ENCODE measurements at regions not wholly inside any gene's neighbourhood (a gene's known extent, or its start where the extent isn't known, plus 50 kb on each side); places are given as distances from the start of the nearest gene placed in this dataset.

- ATAC-seq (replicated peaks in 1 of 4) (no peak), DNase-seq (no peak)
- peaks cover 0 to 6% (median 0%) of the 10 kb centered on the region in 3 donors for H3K9me3 Mint-ChIP-seq
- Histone ChIP-seq H3K4me3 (ENCODE audit: control insufficient read depth in 1 of 2, extremely low read depth in 1 of 2, low read length in 1 of 2) (no peak overlapping the region), H3K27ac (ENCODE audit: low read length) (no peak overlapping the region), H3K27me3 (replicated peaks in 1 of 2; ENCODE audit: control insufficient read depth in 2 of 2, extremely low read depth in 1 of 2, insufficient read depth in 2 of 2, low read length in 1 of 2) (no peaks in the 10 kb centered on the region), H3K36me3 (ENCODE audit: control insufficient read depth in 2 of 2, extremely low read depth in 1 of 2, insufficient read depth in 1 of 2, low read length in 1 of 2) (no peaks in the 10 kb centered on the region), H3K9me3 (no peaks in the 10 kb centered on the region), H3K4me1 (ENCODE audit: control insufficient read depth in 1 of 2, extremely low read depth in 1 of 2, insufficient read depth in 2 of 2, low read length in 2 of 2) (no peaks in the 10 kb centered on the region)
- H3K27ac Mint-ChIP-seq: no peak overlapping the region
- POLR2A ChIA-PET: no interaction called here
- no peaks in the 10 kb centered on the region for H3K27me3 Mint-ChIP-seq
- H3K36me3 Mint-ChIP-seq: no peaks in the 10 kb centered on the region
- peaks cover 3 to 12% (median 7%) of the 10 kb centered on the region in 3 donors for H3K4me1 Mint-ChIP-seq
- no peak overlapping the region for H3K4me3 Mint-ChIP-seq
- CTCF ChIA-PET: interaction anchor here in 1 of 2 donors (0.6 kb wide), 1 partner anchor 284 kb away, joined by 8 read pairs; no protein-coding TSS in a partner anchor
- no CpG with 5 or more reads among the region's 2 CpGs for WGBS (ENCODE audit: insufficient coverage)
Observed at GRCh38 chr9:7869340-7869739, 69.8 kb upstream of the DMAC1 start.

DNA sequence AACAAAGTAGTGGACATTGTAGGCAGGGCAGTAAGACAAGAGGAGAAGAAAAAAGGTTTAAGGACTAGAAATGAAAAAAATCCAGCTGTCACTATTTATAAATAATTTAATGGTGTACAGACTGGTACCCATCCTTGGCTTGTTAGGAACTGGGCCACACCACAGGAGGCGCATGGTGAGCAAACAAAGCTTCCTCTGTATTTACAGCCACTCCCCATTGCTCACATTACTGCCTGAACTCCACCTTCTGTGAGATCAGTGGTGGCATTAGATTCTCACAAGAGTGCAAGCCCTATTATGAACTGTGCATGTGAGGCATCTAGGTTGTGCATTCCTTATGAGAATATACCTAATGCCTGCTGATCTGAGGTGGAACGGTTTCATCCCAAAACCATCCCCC is 62.6 kb upstream of the DMAC1 start:
- H3K4me1 Mint-ChIP-seq: peaks cover 0 to 4% (median 0%) of the 10 kb centered on the region in 3 donors
- H3K4me3 ChIP-seq (ENCODE audit: control insufficient read depth in 1 of 2, extremely low read depth in 1 of 2, low read length in 1 of 2): no peak overlapping the region
- no peak overlapping the region for H3K4me3 Mint-ChIP-seq
- no peaks in the 10 kb centered on the region for H3K36me3 Mint-ChIP-seq
- H3K36me3 ChIP-seq (ENCODE audit: control insufficient read depth in 2 of 2, extremely low read depth in 1 of 2, insufficient read depth in 1 of 2, low read length in 1 of 2): no peaks in the 10 kb centered on the region
- ATAC-seq (replicated peaks in 1 of 4): no peak
- ChIA-PET CTCF (no interaction called here), POLR2A (no interaction called here)
- no peak overlapping the region for H3K27ac ChIP-seq (ENCODE audit: low read length)
- WGBS (ENCODE audit: insufficient coverage): no CpG with 5 or more reads among the region's 2 CpGs
- H3K27me3 ChIP-seq (replicated peaks in 1 of 2; ENCODE audit: control insufficient read depth in 2 of 2, extremely low read depth in 1 of 2, insufficient read depth in 2 of 2, low read length in 1 of 2): no peaks in the 10 kb centered on the region
- DNase-seq: no peak
- H3K9me3 Mint-ChIP-seq: peaks cover 0 to 6% (median 0%) of the 10 kb centered on the region in 3 donors
- H3K27me3 Mint-ChIP-seq: no peaks in the 10 kb centered on the region
- no peak overlapping the region for H3K27ac Mint-ChIP-seq
- no peaks in the 10 kb centered on the region for H3K4me1 ChIP-seq (ENCODE audit: control insufficient read depth in 1 of 2, extremely low read depth in 1 of 2, insufficient read depth in 2 of 2, low read length in 2 of 2)
- no peaks in the 10 kb centered on the region for H3K9me3 ChIP-seq

DNA sequence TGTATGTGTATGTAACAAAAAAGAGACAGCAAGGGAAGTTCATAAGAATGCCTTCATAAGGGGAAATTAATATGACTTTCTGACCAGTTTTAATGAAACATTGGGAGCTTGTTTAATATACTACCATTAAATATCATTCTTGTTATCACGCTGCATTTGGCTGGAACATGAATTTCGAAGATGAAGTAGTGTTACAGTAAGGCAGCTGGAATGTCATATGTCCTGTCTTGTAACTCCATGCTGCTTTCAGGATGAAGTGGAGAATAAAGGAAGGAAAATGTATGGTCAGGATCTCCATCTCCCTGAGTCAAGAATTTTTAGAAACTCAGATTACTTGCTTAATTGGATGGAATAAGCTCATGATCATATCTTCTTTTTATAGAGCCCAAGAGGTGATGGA is 61.5 kb upstream of the DMAC1 start:
- POLR2A ChIA-PET: no interaction called here
- H3K9me3 ChIP-seq: no peaks in the 10 kb centered on the region
- no peaks in the 10 kb centered on the region for H3K36me3 ChIP-seq (ENCODE audit: control insufficient read depth in 2 of 2, extremely low read depth in 1 of 2, insufficient read depth in 1 of 2, low read length in 1 of 2)
- no peaks in the 10 kb centered on the region for H3K4me1 ChIP-seq (ENCODE audit: control insufficient read depth in 1 of 2, extremely low read depth in 1 of 2, insufficient read depth in 2 of 2, low read length in 2 of 2)
- ATAC-seq (replicated peaks in 1 of 4): no peak
- WGBS (ENCODE audit: insufficient coverage): no CpG with 5 or more reads among the region's 2 CpGs
- H3K4me3 ChIP-seq (ENCODE audit: control insufficient read depth in 1 of 2, extremely low read depth in 1 of 2, low read length in 1 of 2): no peak overlapping the region
- CTCF ChIA-PET: no interaction called here
- Mint-ChIP-seq H3K4me3 (no peak overlapping the region), H3K9me3 (peaks cover 0 to 6% (median 0%) of the 10 kb centered on the region in 3 donors), H3K36me3 (no peaks in the 10 kb centered on the region), H3K4me1 (peaks cover 0 to 4% (median 0%) of the 10 kb centered on the region in 3 donors), H3K27ac (no peak overlapping the region), H3K27me3 (no peaks in the 10 kb centered on the region)
- no peak for DNase-seq
- no peak overlapping the region for H3K27ac ChIP-seq (ENCODE audit: low read length)
- no peaks in the 10 kb centered on the region for H3K27me3 ChIP-seq (replicated peaks in 1 of 2; ENCODE audit: control insufficient read depth in 2 of 2, extremely low read depth in 1 of 2, insufficient read depth in 2 of 2, low read length in 1 of 2)

DNA sequence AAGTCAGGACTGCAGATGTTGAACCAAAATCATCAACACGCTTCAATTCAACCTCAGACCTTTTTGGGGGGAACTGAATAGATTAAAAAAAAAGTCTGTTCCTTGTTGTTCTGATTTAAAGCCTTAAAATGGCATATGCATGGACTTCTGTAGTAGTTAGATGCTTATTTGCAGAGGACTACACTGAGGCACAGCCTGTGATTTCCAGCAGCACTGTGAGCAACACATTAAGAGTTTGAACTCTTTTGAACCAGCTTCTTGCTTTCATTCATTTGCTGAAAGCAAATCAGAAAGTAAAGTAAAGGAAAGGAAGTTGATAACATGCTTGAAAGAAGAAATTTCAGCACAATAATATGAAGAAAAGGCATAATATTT is 60.7 kb upstream of the DMAC1 start:
- Mint-ChIP-seq H3K9me3 (peaks cover 0 to 6% (median 0%) of the 10 kb centered on the region in 3 donors), H3K36me3 (no peaks in the 10 kb centered on the region), H3K27ac (no peak overlapping the region), H3K27me3 (no peaks in the 10 kb centered on the region), H3K4me3 (no peak overlapping the region), H3K4me1 (peaks cover 0 to 4% (median 0%) of the 10 kb centered on the region in 3 donors)
- ChIA-PET POLR2A (no interaction called here), CTCF (no interaction called here)
- H3K27me3 ChIP-seq (replicated peaks in 1 of 2; ENCODE audit: control insufficient read depth in 2 of 2, extremely low read depth in 1 of 2, insufficient read depth in 2 of 2, low read length in 1 of 2): no peaks in the 10 kb centered on the region
- H3K4me3 ChIP-seq (ENCODE audit: control insufficient read depth in 1 of 2, extremely low read depth in 1 of 2, low read length in 1 of 2): no peak overlapping the region
- H3K27ac ChIP-seq (ENCODE audit: low read length): no peak overlapping the region
- H3K36me3 ChIP-seq (ENCODE audit: control insufficient read depth in 2 of 2, extremely low read depth in 1 of 2, insufficient read depth in 1 of 2, low read length in 1 of 2): no peaks in the 10 kb centered on the region
- no peaks in the 10 kb centered on the region for H3K4me1 ChIP-seq (ENCODE audit: control insufficient read depth in 1 of 2, extremely low read depth in 1 of 2, insufficient read depth in 2 of 2, low read length in 2 of 2)
- no CpG with 5 or more reads among the region's 1 CpG for WGBS (ENCODE audit: insufficient coverage)
- DNase-seq (no peak), ATAC-seq (replicated peaks in 1 of 4) (no peak)
- H3K9me3 ChIP-seq: no peaks in the 10 kb centered on the region

- Mint-ChIP-seq H3K4me3 (no peak overlapping the region), H3K9me3 (peaks cover 0 to 1% (median 0%) of the 10 kb centered on the region in 3 donors), H3K4me1 (peaks cover 0 to 4% (median 0%) of the 10 kb centered on the region in 3 donors), H3K27me3 (no peaks in the 10 kb centered on the region), H3K36me3 (no peaks in the 10 kb centered on the region), H3K27ac (no peak overlapping the region)
- H3K36me3 ChIP-seq (ENCODE audit: control insufficient read depth in 2 of 2, extremely low read depth in 1 of 2, insufficient read depth in 1 of 2, low read length in 1 of 2): no peaks in the 10 kb centered on the region
- H3K4me1 ChIP-seq (ENCODE audit: control insufficient read depth in 1 of 2, extremely low read depth in 1 of 2, insufficient read depth in 2 of 2, low read length in 2 of 2): no peaks in the 10 kb centered on the region
- ATAC-seq (replicated peaks in 1 of 4) (no peak), DNase-seq (no peak)
- no peak overlapping the region for H3K4me3 ChIP-seq (ENCODE audit: control insufficient read depth in 1 of 2, extremely low read depth in 1 of 2, low read length in 1 of 2)
- ChIA-PET CTCF (no interaction called here), POLR2A (no interaction called here)
- H3K27ac ChIP-seq (ENCODE audit: low read length): no peak overlapping the region
- 100% methylated on average over 1 of the region's 3 CpGs for WGBS (ENCODE audit: insufficient coverage)
- no peaks in the 10 kb centered on the region for H3K27me3 ChIP-seq (replicated peaks in 1 of 2; ENCODE audit: control insufficient read depth in 2 of 2, extremely low read depth in 1 of 2, insufficient read depth in 2 of 2, low read length in 1 of 2)
- H3K9me3 ChIP-seq: no peaks in the 10 kb centered on the region
Observed at GRCh38 chr9:7859701-7860334, 60.2 kb upstream of the DMAC1 start.

DNA sequence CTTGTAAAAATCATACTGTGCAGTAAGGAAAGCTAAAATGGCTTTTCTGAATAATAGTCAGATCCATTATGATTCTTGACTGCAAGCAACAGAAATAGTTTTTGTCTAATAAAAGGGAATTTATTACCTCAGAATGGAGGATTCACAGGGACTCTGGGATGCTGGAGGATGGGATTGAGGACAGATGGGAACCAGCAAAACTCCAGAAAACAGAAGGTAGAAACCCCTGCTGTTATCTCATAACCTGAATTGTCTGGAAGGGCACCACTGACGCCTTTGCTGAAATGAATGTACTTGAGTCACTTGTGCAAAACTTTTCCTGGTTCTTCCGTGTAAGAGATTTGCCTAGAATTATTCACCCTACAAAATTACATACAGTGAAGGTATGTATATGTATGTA is 58.6 kb upstream of the DMAC1 start:
- WGBS (ENCODE audit: insufficient coverage): no CpG with 5 or more reads among the region's 2 CpGs
- no peak overlapping the region for H3K27ac Mint-ChIP-seq
- DNase-seq (no peak), ATAC-seq (replicated peaks in 1 of 4) (no peak)
- CTCF ChIA-PET: no interaction called here
- H3K27me3 Mint-ChIP-seq: no peaks in the 10 kb centered on the region
- no peaks in the 10 kb centered on the region for H3K9me3 Mint-ChIP-seq
- Histone ChIP-seq H3K27me3 (replicated peaks in 1 of 2; ENCODE audit: control insufficient read depth in 2 of 2, extremely low read depth in 1 of 2, insufficient read depth in 2 of 2, low read length in 1 of 2) (no peaks in the 10 kb centered on the region), H3K36me3 (ENCODE audit: control insufficient read depth in 2 of 2, extremely low read depth in 1 of 2, insufficient read depth in 1 of 2, low read length in 1 of 2) (no peaks in the 10 kb centered on the region), H3K4me3 (ENCODE audit: control insufficient read depth in 1 of 2, extremely low read depth in 1 of 2, low read length in 1 of 2) (no peak overlapping the region), H3K9me3 (no peaks in the 10 kb centered on the region), H3K27ac (ENCODE audit: low read length) (no peak overlapping the region), H3K4me1 (ENCODE audit: control insufficient read depth in 1 of 2, extremely low read depth in 1 of 2, insufficient read depth in 2 of 2, low read length in 2 of 2) (no peaks in the 10 kb centered on the region)
- POLR2A ChIA-PET: no interaction called here
- no peak overlapping the region for H3K4me3 Mint-ChIP-seq
- H3K4me1 Mint-ChIP-seq: peaks cover 0 to 4% (median 0%) of the 10 kb centered on the region in 3 donors
- no peaks in the 10 kb centered on the region for H3K36me3 Mint-ChIP-seq

DNA sequence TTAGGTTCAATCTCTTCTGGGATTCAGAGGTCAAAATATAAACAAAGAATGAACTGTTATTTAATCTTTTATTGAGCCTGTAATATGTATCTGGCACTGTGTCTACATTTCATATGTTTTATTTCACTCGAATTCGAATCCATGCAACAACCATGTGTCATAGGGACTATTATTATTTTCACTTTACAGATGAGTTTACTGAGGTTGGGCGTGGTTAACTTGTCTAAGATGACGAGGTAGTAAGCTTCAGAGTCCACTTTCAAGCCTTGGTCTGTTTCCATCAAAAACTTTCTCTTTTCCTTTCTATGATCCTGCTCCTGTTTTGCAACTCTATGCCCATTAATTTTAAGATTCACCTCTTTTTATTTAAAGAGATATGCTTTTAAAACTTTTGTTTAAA is 55.2 kb upstream of the DMAC1 start:
- POLR2A ChIA-PET: no interaction called here
- Mint-ChIP-seq H3K9me3 (no peaks in the 10 kb centered on the region), H3K36me3 (no peaks in the 10 kb centered on the region), H3K27me3 (no peaks in the 10 kb centered on the region), H3K27ac (no peak overlapping the region), H3K4me3 (no peak overlapping the region), H3K4me1 (no peaks in the 10 kb centered on the region)
- CTCF ChIA-PET: no interaction called here
- ATAC-seq (replicated peaks in 1 of 4) (no peak), DNase-seq (no peak)
- Histone ChIP-seq H3K27me3 (replicated peaks in 1 of 2; ENCODE audit: control insufficient read depth in 2 of 2, extremely low read depth in 1 of 2, insufficient read depth in 2 of 2, low read length in 1 of 2) (no peaks in the 10 kb centered on the region), H3K4me3 (ENCODE audit: control insufficient read depth in 1 of 2, extremely low read depth in 1 of 2, low read length in 1 of 2) (no peak overlapping the region), H3K9me3 (no peaks in the 10 kb centered on the region), H3K27ac (ENCODE audit: low read length) (no peak overlapping the region), H3K36me3 (ENCODE audit: control insufficient read depth in 2 of 2, extremely low read depth in 1 of 2, insufficient read depth in 1 of 2, low read length in 1 of 2) (no peaks in the 10 kb centered on the region), H3K4me1 (ENCODE audit: control insufficient read depth in 1 of 2, extremely low read depth in 1 of 2, insufficient read depth in 2 of 2, low read length in 2 of 2) (no peaks in the 10 kb centered on the region)
- no CpG with 5 or more reads among the region's 4 CpGs for WGBS (ENCODE audit: insufficient coverage)
